NB4 (cell line): ENCODE measurements at regions not wholly inside any gene's neighbourhood (a gene's known extent, or its start where the extent isn't known, plus 50 kb on each side); places are given as distances from the start of the nearest gene placed in this dataset.

Experiments
- DNase-seq: peaks from one replicate; pipeline ENCODE4 v3.0.0; 2010; ENCODE audit warnings: low read depth
- H3K4me3 ChIP-seq: one replicate; pipeline ENCODE4 v1.5.1; 2011; ENCODE audit warnings: mild to moderate bottlenecking, low read depth, low read length, moderate library complexity
- MYC ChIP-seq: IDR thresholded peaks from 2 replicates; pipeline ENCODE4 v1.6.1; 2011; ENCODE audit warnings: low read depth, low read length
- POLR2A ChIP-seq: IDR thresholded peaks from 2 replicates; pipeline ENCODE4 v1.6.1; 2011; ENCODE audit warnings: mild to moderate bottlenecking; ENCODE audit not compliant: insufficient read length; ENCODE audit errors: extremely low read depth
- TF ChIP-seq, protein P1 (sequence below): IDR thresholded peaks from 2 replicates; pipeline ENCODE4 v1.6.1; 2011; ENCODE audit warnings: low read depth, low read length
- TF ChIP-seq, protein P2 (sequence below): IDR thresholded peaks from one replicate; pipeline ENCODE4 v1.5.1; 2012; ENCODE audit warnings: low read depth, low read length

DNA sequence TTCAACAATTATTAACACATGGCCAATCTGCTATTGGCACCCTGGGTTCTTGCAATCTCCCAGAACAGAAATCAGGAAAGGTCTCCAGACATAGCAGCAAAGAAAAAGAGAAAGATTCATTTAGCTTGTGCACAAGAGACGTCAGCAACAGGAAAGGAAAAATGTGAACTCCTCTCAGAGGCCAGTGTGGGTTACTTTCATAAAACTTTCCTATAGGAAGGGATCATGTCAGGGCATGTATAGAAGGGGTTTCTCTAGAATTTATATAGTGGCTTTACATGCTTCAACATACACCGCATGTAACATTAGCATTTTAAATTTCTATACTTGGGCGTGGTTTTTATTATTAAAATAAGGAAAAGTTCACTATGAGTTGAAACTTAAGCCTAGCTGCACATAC is 725.1 kb downstream of the SORCS1 start:
- TF ChIP-seq, protein P1, sequence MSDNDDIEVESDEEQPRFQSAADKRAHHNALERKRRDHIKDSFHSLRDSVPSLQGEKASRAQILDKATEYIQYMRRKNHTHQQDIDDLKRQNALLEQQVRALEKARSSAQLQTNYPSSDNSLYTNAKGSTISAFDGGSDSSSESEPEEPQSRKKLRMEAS: no peak
- TF ChIP-seq, protein P2, sequence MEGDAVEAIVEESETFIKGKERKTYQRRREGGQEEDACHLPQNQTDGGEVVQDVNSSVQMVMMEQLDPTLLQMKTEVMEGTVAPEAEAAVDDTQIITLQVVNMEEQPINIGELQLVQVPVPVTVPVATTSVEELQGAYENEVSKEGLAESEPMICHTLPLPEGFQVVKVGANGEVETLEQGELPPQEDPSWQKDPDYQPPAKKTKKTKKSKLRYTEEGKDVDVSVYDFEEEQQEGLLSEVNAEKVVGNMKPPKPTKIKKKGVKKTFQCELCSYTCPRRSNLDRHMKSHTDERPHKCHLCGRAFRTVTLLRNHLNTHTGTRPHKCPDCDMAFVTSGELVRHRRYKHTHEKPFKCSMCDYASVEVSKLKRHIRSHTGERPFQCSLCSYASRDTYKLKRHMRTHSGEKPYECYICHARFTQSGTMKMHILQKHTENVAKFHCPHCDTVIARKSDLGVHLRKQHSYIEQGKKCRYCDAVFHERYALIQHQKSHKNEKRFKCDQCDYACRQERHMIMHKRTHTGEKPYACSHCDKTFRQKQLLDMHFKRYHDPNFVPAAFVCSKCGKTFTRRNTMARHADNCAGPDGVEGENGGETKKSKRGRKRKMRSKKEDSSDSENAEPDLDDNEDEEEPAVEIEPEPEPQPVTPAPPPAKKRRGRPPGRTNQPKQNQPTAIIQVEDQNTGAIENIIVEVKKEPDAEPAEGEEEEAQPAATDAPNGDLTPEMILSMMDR: no peak
- no peak overlapping the region for H3K4me3 ChIP-seq
- no peak for DNase-seq

DNA sequence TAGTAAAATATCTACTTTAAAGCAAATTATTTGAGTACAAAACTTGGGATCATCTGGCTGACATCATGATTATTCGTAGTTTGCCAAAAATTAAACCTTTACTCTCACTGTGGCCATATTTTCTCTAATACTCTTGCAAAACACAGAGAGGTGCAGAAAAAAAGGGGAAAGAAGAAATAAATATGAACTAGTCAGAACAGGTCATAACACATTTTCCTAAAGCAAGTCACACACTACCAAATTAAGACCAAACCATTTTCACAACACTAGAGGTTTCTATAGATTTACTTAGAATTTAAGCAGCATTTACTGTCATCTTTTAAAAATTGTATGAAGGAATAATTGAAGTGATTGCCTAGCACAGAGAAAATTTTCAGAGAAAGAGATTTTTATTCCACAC is 726.1 kb downstream of the SORCS1 start:
- no peak for DNase-seq
- H3K4me3 ChIP-seq: no peak overlapping the region
- TF ChIP-seq, protein P1: no peak
- TF ChIP-seq POLR2A (no peak), MYC (no peak)
- TF ChIP-seq, protein P2: no peak

DNA sequence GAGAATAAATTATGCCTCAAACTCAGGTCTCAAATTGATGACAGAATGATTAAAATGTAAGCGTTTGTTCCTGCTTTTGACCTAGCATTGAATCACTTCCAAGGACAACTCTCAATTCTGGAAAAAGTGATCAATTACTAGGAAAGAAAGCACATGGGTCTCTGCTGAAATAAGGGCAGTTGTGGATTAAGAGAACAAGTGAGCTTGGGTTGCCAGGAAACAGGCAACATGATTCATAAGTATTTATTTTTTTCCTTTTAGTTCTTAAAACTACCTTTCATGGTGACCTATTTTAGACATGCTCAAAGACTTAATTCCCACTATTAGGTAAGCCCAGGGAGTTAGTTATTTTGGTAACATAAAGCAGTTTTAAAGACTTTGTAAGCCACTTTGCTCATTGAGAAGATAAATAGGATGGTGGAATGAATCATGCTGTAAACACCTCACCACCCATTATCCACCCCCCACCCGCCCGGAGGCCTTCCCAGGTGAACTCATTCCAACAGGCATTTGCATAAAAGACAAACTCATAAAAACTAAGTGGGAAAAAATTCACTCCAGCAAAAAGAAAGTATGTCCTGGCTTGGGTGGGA is 728.3 kb downstream of the SORCS1 start:
- H3K4me3 ChIP-seq: no peak overlapping the region
- no peak for DNase-seq
- TF ChIP-seq POLR2A (no peak), MYC (no peak)
- TF ChIP-seq, protein P2: no peak
- TF ChIP-seq, protein P1: no peak

DNA sequence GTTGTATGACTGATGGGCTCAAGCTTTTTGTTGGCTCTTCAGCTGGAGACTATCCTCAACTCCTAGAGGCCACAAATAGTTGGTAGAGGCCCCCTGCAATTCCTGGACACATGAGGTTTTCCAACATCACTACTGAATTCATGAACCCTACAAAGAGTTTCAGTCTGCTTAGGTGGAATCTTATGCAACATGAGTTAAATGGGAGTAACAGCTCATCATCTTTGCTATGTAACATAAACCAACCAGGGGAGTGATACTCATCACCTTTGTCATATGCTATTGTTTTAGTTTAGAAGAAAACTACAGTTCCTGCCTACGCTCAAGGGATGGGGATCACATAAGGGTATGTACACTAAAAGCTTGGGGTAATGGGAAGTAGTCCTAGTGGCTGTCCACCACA is 729.4 kb downstream of the SORCS1 start:
- no peak overlapping the region for H3K4me3 ChIP-seq
- no peak for DNase-seq
- TF ChIP-seq MYC (no peak), POLR2A (no peak)
- TF ChIP-seq, protein P1: no peak
- TF ChIP-seq, protein P2: no peak

DNA sequence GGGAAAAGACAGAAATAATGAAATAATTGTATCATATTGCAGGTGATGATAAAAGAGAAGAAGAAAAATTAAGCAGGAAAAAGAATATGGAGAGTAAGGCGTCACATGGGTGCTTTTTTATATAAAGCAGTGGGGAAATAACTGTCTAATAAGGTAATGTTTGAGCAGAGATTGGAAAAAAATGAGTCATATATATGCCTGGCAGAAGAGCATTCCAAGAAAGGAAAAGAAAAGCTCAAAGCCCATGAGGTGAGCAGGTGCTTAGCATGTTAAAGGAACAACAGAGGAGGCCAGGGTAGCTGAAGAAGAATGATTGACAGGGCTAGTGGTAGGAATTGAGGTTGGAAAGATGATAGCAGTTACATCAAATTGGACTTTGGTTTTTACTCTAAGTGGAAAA is 739.5 kb downstream of the SORCS1 start:
- DNase-seq: no peak
- no peak overlapping the region for H3K4me3 ChIP-seq
- no peak for TF ChIP-seq POLR2A
- TF ChIP-seq MYC: no peak
- TF ChIP-seq, protein P2: no peak
- TF ChIP-seq, protein P1: no peak
